ENCODE measurements at regions not wholly inside any gene's neighbourhood (a gene's known extent, or its start where the extent isn't known, plus 50 kb on each side); places are given as distances from the start of the nearest gene placed in this dataset.

DNA sequence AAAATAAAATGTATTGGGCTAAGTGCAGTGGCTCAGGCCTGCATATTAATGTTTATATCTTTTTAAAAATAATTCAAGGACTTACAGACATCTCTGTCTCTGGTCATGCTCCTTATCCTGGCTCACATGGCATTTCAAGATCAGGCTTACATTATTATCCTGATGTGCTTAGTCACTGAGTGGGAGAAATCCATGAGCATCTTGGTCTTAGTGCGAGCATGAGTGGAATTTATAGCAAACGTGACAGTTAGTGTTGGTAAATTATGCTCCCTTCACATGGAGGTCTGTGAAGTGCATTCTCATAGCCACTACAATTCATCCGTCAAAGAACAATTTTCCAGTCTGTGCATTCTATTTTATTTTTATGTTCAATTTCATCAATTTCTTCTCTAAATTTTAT is 237.8 kb upstream of the EDIL3 start:
- Mint-ChIP-seq H3K27ac (ENCODE audit: unreplicated experiment) (no peak overlapping the region), H3K9me3 (ENCODE audit: unreplicated experiment) (no peaks in the 10 kb centered on the region), H3K4me1 (ENCODE audit: low read depth, unreplicated experiment) (peaks cover 4% of the 10 kb centered on the region), H3K36me3 (ENCODE audit: unreplicated experiment) (no peaks in the 10 kb centered on the region), H3K4me3 (ENCODE audit: unreplicated experiment) (no peak overlapping the region), H3K27me3 (ENCODE audit: unreplicated experiment) (no peaks in the 10 kb centered on the region)
- no peak for TF ChIP-seq CTCF (IDR thresholded peaks at IDR 0.05; ENCODE audit: partially characterized antibody, unreplicated experiment)
- DNase-seq: no peak

GRCh38 chr5:84618262-84618661 is 233.6 kb upstream of the EDIL3 start:
- no peaks in the 10 kb centered on the region for H3K36me3 Mint-ChIP-seq (ENCODE audit: unreplicated experiment)
- no peaks in the 10 kb centered on the region for H3K27me3 Mint-ChIP-seq (ENCODE audit: unreplicated experiment)
- H3K4me1 Mint-ChIP-seq (ENCODE audit: low read depth, unreplicated experiment): peaks cover 4% of the 10 kb centered on the region
- no peak overlapping the region for H3K4me3 Mint-ChIP-seq (ENCODE audit: unreplicated experiment)
- H3K27ac Mint-ChIP-seq (ENCODE audit: unreplicated experiment): no peak overlapping the region
- DNase-seq: no peak
- no peak for TF ChIP-seq CTCF (IDR thresholded peaks at IDR 0.05; ENCODE audit: partially characterized antibody, unreplicated experiment)
- no peaks in the 10 kb centered on the region for H3K9me3 Mint-ChIP-seq (ENCODE audit: unreplicated experiment)

DNA sequence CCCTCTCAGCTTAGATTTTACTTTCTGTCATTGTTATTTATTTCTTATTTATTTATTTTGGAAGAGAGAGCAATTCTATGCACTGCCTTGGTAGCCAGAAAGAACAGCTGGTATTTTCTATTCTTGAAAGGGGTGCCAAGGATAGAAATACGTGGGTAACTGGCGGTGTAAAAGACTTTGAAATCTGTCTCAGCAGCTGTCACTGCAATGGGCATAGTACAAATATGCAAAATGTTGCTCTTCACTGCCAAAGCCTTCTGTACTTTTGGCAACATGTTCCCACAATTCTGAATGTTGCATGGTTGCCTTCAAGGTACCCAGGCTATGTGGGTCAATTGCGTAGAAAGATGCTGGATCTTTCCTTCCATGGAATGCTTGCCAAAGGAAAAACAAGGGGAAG is 230.2 kb upstream of the EDIL3 start:
- no peak overlapping the region for H3K27ac Mint-ChIP-seq (ENCODE audit: unreplicated experiment)
- no peaks in the 10 kb centered on the region for H3K27me3 Mint-ChIP-seq (ENCODE audit: unreplicated experiment)
- DNase-seq: no peak
- no peak for TF ChIP-seq CTCF (IDR thresholded peaks at IDR 0.05; ENCODE audit: partially characterized antibody, unreplicated experiment)
- no peaks in the 10 kb centered on the region for H3K36me3 Mint-ChIP-seq (ENCODE audit: unreplicated experiment)
- no peaks in the 10 kb centered on the region for H3K9me3 Mint-ChIP-seq (ENCODE audit: unreplicated experiment)
- no peak overlapping the region for H3K4me3 Mint-ChIP-seq (ENCODE audit: unreplicated experiment)
- peaks cover 3% of the 10 kb centered on the region for H3K4me1 Mint-ChIP-seq (ENCODE audit: low read depth, unreplicated experiment)

DNA sequence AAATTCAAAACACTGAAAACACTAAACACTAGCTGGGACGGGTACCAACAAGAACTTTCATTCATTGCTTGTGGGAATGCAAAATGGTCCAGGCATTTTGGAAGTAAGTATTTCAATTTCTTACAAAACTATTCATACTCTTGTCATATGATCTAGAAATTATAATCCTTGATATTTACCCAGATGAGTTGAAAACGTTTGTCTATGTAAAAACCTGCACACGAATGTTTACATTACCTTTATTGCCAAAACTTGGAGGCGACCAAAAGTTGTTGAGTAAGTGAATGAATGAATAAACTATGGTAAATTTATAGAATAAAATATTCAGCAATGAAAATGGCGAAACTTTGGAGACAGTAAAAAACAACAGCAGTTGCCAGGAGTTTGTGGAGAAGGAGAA is 222.1 kb upstream of the EDIL3 start:
- TF ChIP-seq CTCF (IDR thresholded peaks at IDR 0.05; ENCODE audit: partially characterized antibody, unreplicated experiment): no peak
- Mint-ChIP-seq H3K27ac (ENCODE audit: unreplicated experiment) (no peak overlapping the region), H3K36me3 (ENCODE audit: unreplicated experiment) (no peaks in the 10 kb centered on the region), H3K27me3 (ENCODE audit: unreplicated experiment) (no peaks in the 10 kb centered on the region), H3K9me3 (ENCODE audit: unreplicated experiment) (no peaks in the 10 kb centered on the region), H3K4me1 (ENCODE audit: low read depth, unreplicated experiment) (peaks cover 3% of the 10 kb centered on the region), H3K4me3 (ENCODE audit: unreplicated experiment) (no peak overlapping the region)
- DNase-seq: no peak

GRCh38 chr5:84605241-84605640 is 220.6 kb upstream of the EDIL3 start:
- no peak for TF ChIP-seq CTCF (IDR thresholded peaks at IDR 0.05; ENCODE audit: partially characterized antibody, unreplicated experiment)
- Mint-ChIP-seq H3K9me3 (ENCODE audit: unreplicated experiment) (no peaks in the 10 kb centered on the region), H3K4me1 (ENCODE audit: low read depth, unreplicated experiment) (no peaks in the 10 kb centered on the region), H3K27me3 (ENCODE audit: unreplicated experiment) (no peaks in the 10 kb centered on the region), H3K36me3 (ENCODE audit: unreplicated experiment) (no peaks in the 10 kb centered on the region), H3K27ac (ENCODE audit: unreplicated experiment) (no peak overlapping the region), H3K4me3 (ENCODE audit: unreplicated experiment) (no peak overlapping the region)
- no peak for DNase-seq

Data from glutamatergic neuron (in vitro differentiated cells).